ENCODE measurements at regions not wholly inside any gene's neighbourhood (a gene's known extent, or its start where the extent isn't known, plus 50 kb on each side); places are given as distances from the start of the nearest gene placed in this dataset.

GRCh38 chr9:124128568-124129166 lies 117.1 kb downstream of the LHX2 start:
- H3K4me3 ChIP-seq (ENCODE audit: low read depth in 2 of 2, low read length in 1 of 2), result no peak overlapping the region
- no peaks in the 10 kb centered on the region for H3K9me2 ChIP-seq
- no peaks in the 10 kb centered on the region for H3K79me2 ChIP-seq (ENCODE audit: insufficient read depth)
- no peak overlapping the region for H2AFZ ChIP-seq (ENCODE audit: low read depth)
- POLR2A ChIA-PET, result no interaction called here
- H3K4me1 ChIP-seq (ENCODE audit: control insufficient read depth in 1 of 2, insufficient read depth in 2 of 2, low read depth in 1 of 2, low read length in 1 of 2), result no peaks in the 10 kb centered on the region
- H3K27ac ChIP-seq (ENCODE audit: low read depth in 2 of 2, low read length in 1 of 2), result no peak overlapping the region
- 51% methylated on average over 12 of the region's 12 CpGs for WGBS (ENCODE audit: low lambda C conversion rate)
- H3K4me2 ChIP-seq, result no peak overlapping the region
- H3F3A ChIP-seq (replicated peaks; ENCODE audit: insufficient read depth), result no peaks in the 10 kb centered on the region
- H3K9ac ChIP-seq, result no peak overlapping the region
- no peaks in the 10 kb centered on the region for H4K20me1 ChIP-seq (ENCODE audit: insufficient read depth)
- no peak for TF ChIP-seq JUND (IDR thresholded peaks at IDR 0.05)
- no peak for TF ChIP-seq MXI1 (IDR thresholded peaks at IDR 0.05; ENCODE audit: low read depth, low read length)
- TF ChIP-seq ZBTB33 (IDR thresholded peaks at IDR 0.05; ENCODE audit: borderline replicate concordance, low read depth), result no peak
- no peak for TF ChIP-seq GATA2 (CRISPR knock-in tag; IDR thresholded peaks at IDR 0.05)
- TF ChIP-seq EP300 (IDR thresholded peaks at IDR 0.05; ENCODE audit: borderline replicate concordance in 1 of 2, low read depth in 1 of 2, low read length in 1 of 2), result no peak
- no peak for TF ChIP-seq USF1 (IDR thresholded peaks at IDR 0.05; ENCODE audit: borderline replicate concordance, low read depth)
- TF ChIP-seq POLR2AphosphoS5 (IDR thresholded peaks at IDR 0.05; ENCODE audit: low read depth, low read length), result no peak
- no peak for TF ChIP-seq SMC3 (IDR thresholded peaks at IDR 0.05; ENCODE audit: low read depth, low read length)
- TF ChIP-seq EZH2phosphoT487 (IDR thresholded peaks at IDR 0.05; ENCODE audit: borderline replicate concordance, low read depth), result no peak
- TF ChIP-seq RAD21 (IDR thresholded peaks at IDR 0.05; ENCODE audit: low read length), result no peak
- no peak for TF ChIP-seq PBX3 (IDR thresholded peaks at IDR 0.05)
- TF ChIP-seq ELF1 (IDR thresholded peaks at IDR 0.05), result no peak
- TF ChIP-seq TCF12 (IDR thresholded peaks at IDR 0.05), result no peak
- no peak for TF ChIP-seq CTCF (IDR thresholded peaks at IDR 0.05)
- TF ChIP-seq SIN3A (IDR thresholded peaks at IDR 0.05; ENCODE audit: borderline replicate concordance, low read depth, low read length), result no peak
- no peak for TF ChIP-seq MAX (IDR thresholded peaks at IDR 0.05; ENCODE audit: low read depth)
- no peaks in the 10 kb centered on the region; the same call in 1 of the 2 replicates for H3K27me3 ChIP-seq (ENCODE audit: insufficient read depth)
- CTCF ChIA-PET, result interaction anchor here (1.2 to 2.2 kb wide), 2 partner anchors 200 to 282 kb away, joined by 3 to 8 read pairs; no protein-coding TSS in a partner anchor
- no peaks in the 10 kb centered on the region for H3K36me3 ChIP-seq (replicated peaks in 1 of 2; ENCODE audit: control insufficient read depth in 1 of 2, insufficient read depth in 2 of 2, low read length in 1 of 2)
- no peak for DNase-seq
- H3K9me3 ChIP-seq, result no peaks in the 10 kb centered on the region
